ACC112 (cell line): ENCODE measurements at regions not wholly inside any gene's neighbourhood (a gene's known extent, or its start where the extent isn't known, plus 50 kb on each side); places are given as distances from the start of the nearest gene placed in this dataset.

Experiments
- H2AFZ ChIP-seq: fragments of 200-600 bp; sonication (generic); one replicate; pipeline ENCODE4 v1.6.0; 2017; ENCODE audit warnings: antibody characterized with exemption, low read length; ENCODE audit not compliant: unreplicated experiment
- H3K27ac ChIP-seq: fragments of 200-600 bp; sonication (generic); 2 replicates; pipeline ENCODE4 v1.5.1; 2014; ENCODE audit warnings: low read depth, mild to moderate bottlenecking, antibody characterized with exemption, low read length, moderate library complexity
- H3K27me3 ChIP-seq: fragments of 200-600 bp; sonication (generic); 2 replicates; pipeline ENCODE4 v1.6.1; 2014; ENCODE audit warnings: mild to moderate bottlenecking, antibody characterized with exemption, low read length, moderate library complexity, mixed read lengths; ENCODE audit not compliant: insufficient read depth
- H3K36me3 ChIP-seq: fragments of 200-600 bp; sonication (generic); 2 replicates; pipeline ENCODE4 v1.6.1; 2016; ENCODE audit warnings: mild to moderate bottlenecking, antibody characterized with exemption, low read length, moderate library complexity, mixed read lengths; ENCODE audit not compliant: insufficient read depth
- H3K4me1 ChIP-seq: fragments of 200-600 bp; sonication (generic); one replicate; pipeline ENCODE4 v1.6.1; 2016; ENCODE audit warnings: low read length, mixed read lengths; ENCODE audit not compliant: insufficient read depth, unreplicated experiment, control insufficient read depth
- H3K4me3 ChIP-seq: fragments of 200-600 bp; sonication (generic); 2 replicates; pipeline ENCODE4 v1.5.1; 2014; ENCODE audit warnings: mild to moderate bottlenecking, low read depth, low read length
- H3K79me2 ChIP-seq: fragments of 200-600 bp; sonication (generic); one replicate; pipeline ENCODE4 v1.6.0; 2016; ENCODE audit warnings: low read length; ENCODE audit not compliant: control insufficient read depth, unreplicated experiment, insufficient read depth

- no peaks in the 10 kb centered on the region for H3K79me2 ChIP-seq
- no peak overlapping the region for H3K4me3 ChIP-seq
- no peaks in the 10 kb centered on the region for H3K27me3 ChIP-seq
- peaks cover 2% of the 10 kb centered on the region for H3K4me1 ChIP-seq
- no peak overlapping the region for H2AFZ ChIP-seq
- no peak overlapping the region for H3K27ac ChIP-seq
- H3K36me3 ChIP-seq = no peaks in the 10 kb centered on the region
These were observed 995.7 kb upstream of the TENM4 start for GRCh38 chr11:80436547-80436946.

GRCh38 chr11:80435345-80435744, 994.5 kb upstream of the TENM4 start:
- no peak overlapping the region for H3K27ac ChIP-seq
- H3K36me3 ChIP-seq = no peaks in the 10 kb centered on the region
- H3K4me3 ChIP-seq = no peak overlapping the region
- no peaks in the 10 kb centered on the region for H3K79me2 ChIP-seq
- no peaks in the 10 kb centered on the region for H3K27me3 ChIP-seq
- no peak overlapping the region for H2AFZ ChIP-seq
- H3K4me1 ChIP-seq = no peaks in the 10 kb centered on the region

DNA sequence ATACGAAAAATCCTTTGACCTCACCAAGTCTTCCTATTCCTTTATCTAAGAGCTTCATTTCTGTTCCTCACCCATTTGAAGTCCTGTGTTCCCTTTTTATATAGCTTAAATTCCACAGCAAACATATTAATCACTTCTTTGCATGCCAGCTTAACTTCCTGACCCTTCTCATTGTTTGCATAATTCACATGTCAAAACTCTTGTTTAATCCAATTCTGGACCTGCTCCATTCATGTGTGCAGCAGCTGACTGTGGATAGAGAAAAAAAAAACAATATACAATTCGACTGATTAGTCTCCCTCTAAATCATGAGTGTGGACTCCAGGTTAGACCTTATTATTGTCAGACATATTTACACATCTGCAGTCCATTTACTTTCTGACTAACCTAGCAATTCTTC, 991.2 kb upstream of the TENM4 start:
- Histone ChIP-seq H3K4me3 (no peak overlapping the region), H3K36me3 (no peaks in the 10 kb centered on the region), H3K79me2 (no peaks in the 10 kb centered on the region), H3K4me1 (no peaks in the 10 kb centered on the region), H2AFZ (no peak overlapping the region), H3K27me3 (no peaks in the 10 kb centered on the region), H3K27ac (no peak overlapping the region)

GRCh38 chr11:80424012-80424695, 983.3 kb upstream of the TENM4 start:
- Histone ChIP-seq H3K79me2 (no peaks in the 10 kb centered on the region), H3K27ac (no peak overlapping the region), H3K27me3 (no peaks in the 10 kb centered on the region), H3K36me3 (no peaks in the 10 kb centered on the region), H3K4me1 (no peaks in the 10 kb centered on the region), H2AFZ (no peak overlapping the region), H3K4me3 (no peak overlapping the region)

GRCh38 chr11:80420374-80420773, 979.5 kb upstream of the TENM4 start:
- H3K27me3 ChIP-seq = no peaks in the 10 kb centered on the region
- H3K4me3 ChIP-seq = no peak overlapping the region
- H3K4me1 ChIP-seq = peaks cover 5% of the 10 kb centered on the region
- no peaks in the 10 kb centered on the region for H3K36me3 ChIP-seq
- no peak overlapping the region for H2AFZ ChIP-seq
- H3K27ac ChIP-seq = no peak overlapping the region
- H3K79me2 ChIP-seq = no peaks in the 10 kb centered on the region

DNA sequence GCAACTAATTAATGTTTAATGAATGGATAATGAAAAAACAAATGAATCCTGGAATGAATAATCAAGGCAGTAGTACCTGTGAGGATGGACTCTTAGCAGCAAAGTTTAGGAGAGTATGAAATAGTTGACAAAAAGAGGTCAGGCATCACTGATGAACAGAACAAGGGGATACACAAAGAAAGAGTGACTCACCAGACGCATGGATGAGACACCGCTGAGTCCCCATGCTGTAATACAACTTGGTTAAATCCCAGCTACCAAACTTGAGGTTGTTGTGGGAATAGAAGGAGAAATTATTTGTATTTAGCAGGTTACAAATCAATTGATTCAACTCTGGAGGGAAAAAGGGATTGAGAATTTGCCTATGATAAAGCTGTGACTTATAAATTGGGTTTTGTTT, 976.9 kb upstream of the TENM4 start:
- Histone ChIP-seq H3K79me2 (no peaks in the 10 kb centered on the region), H3K27ac (0 out of 2 replicates have a peak overlapping the region, but pooled peaks have one; percentile 0), H3K27me3 (no peaks in the 10 kb centered on the region), H3K4me3 (no peak overlapping the region), H3K4me1 (peaks cover 15% of the 10 kb centered on the region), H3K36me3 (no peaks in the 10 kb centered on the region), H2AFZ (peak overlapping the region; percentile 70)

GRCh38 chr11:80415580-80415979, 974.8 kb upstream of the TENM4 start:
- H3K79me2 ChIP-seq = no peaks in the 10 kb centered on the region
- no peak overlapping the region for H3K27ac ChIP-seq
- H3K4me1 ChIP-seq = peaks cover 15% of the 10 kb centered on the region

GRCh38 chr11:80414181-80415165, 973.6 kb upstream of the TENM4 start:
- H3K27ac ChIP-seq = peak overlapping the region; percentile 48

More at GRCh38 chr11:80415580-80415979, 974.8 kb upstream of the TENM4 start:
- no peaks in the 10 kb centered on the region for H3K27me3 ChIP-seq
- no peak overlapping the region for H3K4me3 ChIP-seq
- H3K36me3 ChIP-seq = no peaks in the 10 kb centered on the region
- H2AFZ ChIP-seq = peak overlapping the region; percentile 89

GRCh38 chr11:80412604-80413003, 971.8 kb upstream of the TENM4 start:
- Histone ChIP-seq H3K36me3 (no peaks in the 10 kb centered on the region), H3K4me3 (no peak overlapping the region), H3K27ac (no peak overlapping the region), H2AFZ (peak overlapping the region; percentile 43), H3K4me1 (peaks cover 15% of the 10 kb centered on the region), H3K79me2 (no peaks in the 10 kb centered on the region), H3K27me3 (no peaks in the 10 kb centered on the region)

More at GRCh38 chr11:80414181-80415165, 973.6 kb upstream of the TENM4 start:
- Histone ChIP-seq H2AFZ (peak overlapping the region; percentile 89), H3K4me3 (peak overlapping the region; percentile 45), H3K79me2 (no peaks in the 10 kb centered on the region), H3K36me3 (no peaks in the 10 kb centered on the region), H3K4me1 (peaks cover 15% of the 10 kb centered on the region), H3K27me3 (no peaks in the 10 kb centered on the region)

GRCh38 chr11:80393210-80393609, 952.4 kb upstream of the TENM4 start:
- no peak overlapping the region for H3K4me3 ChIP-seq
- H3K27me3 ChIP-seq = peaks cover 3% of the 10 kb centered on the region; the same call in 1 of the 2 replicates
- H3K79me2 ChIP-seq = no peaks in the 10 kb centered on the region
- no peaks in the 10 kb centered on the region for H3K4me1 ChIP-seq
- H3K36me3 ChIP-seq = no peaks in the 10 kb centered on the region
- no peak overlapping the region for H2AFZ ChIP-seq
- no peak overlapping the region for H3K27ac ChIP-seq
